ENCODE measurements at regions not wholly inside any gene's neighbourhood (a gene's known extent, or its start where the extent isn't known, plus 50 kb on each side); places are given as distances from the start of the nearest gene placed in this dataset.

GRCh38 chr15:91759560-91759959 is 93.9 kb upstream of the SLCO3A1 start:
- TF ChIP-seq CTCF (IDR thresholded peaks at IDR 0.05), result no peak
- TF ChIP-seq POLR2A (IDR thresholded peaks at IDR 0.05), result no peak
